Fibroblast of pulmonary artery (primary cell): ENCODE measurements at regions not wholly inside any gene's neighbourhood (a gene's known extent, or its start where the extent isn't known, plus 50 kb on each side); places are given as distances from the start of the nearest gene placed in this dataset.

ENCODE experiments used
- DNase-seq: peaks from one replicate; pipeline ENCODE4 v3.0.0-alpha.2; 2010; ENCODE audit warnings: low read depth
- H3K4me3 ChIP-seq: replicated peaks from 2 replicates; pipeline ENCODE4 v1.5.1; 2011; ENCODE audit warnings: low read depth, mild to moderate bottlenecking, control low read depth, low read length, moderate library complexity
- TF ChIP-seq, protein P1 (sequence below): IDR thresholded peaks from 2 replicates; pipeline ENCODE4 v1.5.1; 2011; ENCODE audit warnings: mild to moderate bottlenecking, control low read depth, low read length, inconsistent platforms; ENCODE audit errors: missing control alignments

DNA sequence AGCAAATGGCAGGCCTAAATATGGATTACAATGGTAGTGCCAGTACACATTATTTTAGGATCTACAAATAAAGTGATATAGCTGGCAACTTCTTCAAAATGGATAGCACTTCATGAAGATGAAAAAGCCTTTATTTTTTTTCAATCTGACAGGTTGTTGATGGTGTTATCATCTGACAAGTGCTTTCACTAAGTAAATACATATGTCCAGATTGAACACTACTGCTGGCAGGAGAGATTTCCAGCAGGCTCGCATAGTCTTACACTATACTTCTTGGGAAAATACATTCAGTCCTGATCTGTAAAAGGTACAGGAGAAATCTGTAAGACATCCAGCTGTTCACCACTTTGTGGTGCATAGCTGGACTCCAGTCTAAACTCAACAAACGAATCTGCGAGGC, 50.9 kb upstream of the ALCAM start:
- no peak overlapping the region for H3K4me3 ChIP-seq
- no peak for DNase-seq
- TF ChIP-seq, protein P1, sequence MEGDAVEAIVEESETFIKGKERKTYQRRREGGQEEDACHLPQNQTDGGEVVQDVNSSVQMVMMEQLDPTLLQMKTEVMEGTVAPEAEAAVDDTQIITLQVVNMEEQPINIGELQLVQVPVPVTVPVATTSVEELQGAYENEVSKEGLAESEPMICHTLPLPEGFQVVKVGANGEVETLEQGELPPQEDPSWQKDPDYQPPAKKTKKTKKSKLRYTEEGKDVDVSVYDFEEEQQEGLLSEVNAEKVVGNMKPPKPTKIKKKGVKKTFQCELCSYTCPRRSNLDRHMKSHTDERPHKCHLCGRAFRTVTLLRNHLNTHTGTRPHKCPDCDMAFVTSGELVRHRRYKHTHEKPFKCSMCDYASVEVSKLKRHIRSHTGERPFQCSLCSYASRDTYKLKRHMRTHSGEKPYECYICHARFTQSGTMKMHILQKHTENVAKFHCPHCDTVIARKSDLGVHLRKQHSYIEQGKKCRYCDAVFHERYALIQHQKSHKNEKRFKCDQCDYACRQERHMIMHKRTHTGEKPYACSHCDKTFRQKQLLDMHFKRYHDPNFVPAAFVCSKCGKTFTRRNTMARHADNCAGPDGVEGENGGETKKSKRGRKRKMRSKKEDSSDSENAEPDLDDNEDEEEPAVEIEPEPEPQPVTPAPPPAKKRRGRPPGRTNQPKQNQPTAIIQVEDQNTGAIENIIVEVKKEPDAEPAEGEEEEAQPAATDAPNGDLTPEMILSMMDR: no peak

DNA sequence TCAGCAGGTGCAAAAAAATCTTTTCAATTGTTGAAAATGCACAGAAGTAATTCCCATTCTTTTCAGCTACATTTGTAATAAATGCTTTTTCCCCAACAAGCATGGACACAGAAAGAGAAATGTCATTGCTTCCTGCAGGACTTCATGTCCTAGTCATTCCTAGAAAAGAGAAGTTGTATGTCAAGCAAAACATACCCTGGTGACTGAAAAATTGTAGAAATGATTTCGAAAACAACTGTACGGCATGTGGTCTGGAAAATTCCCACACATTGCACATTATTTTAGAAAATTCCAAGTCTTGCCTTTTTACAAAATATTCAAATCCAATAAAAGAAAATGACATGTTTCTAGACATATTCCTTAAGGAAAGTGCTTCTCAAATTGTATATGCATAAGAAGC, 50.4 kb upstream of the ALCAM start:
- TF ChIP-seq, protein P1: no peak

More for the DNA sequence above, 50.4 kb upstream of the ALCAM start:
- DNase-seq: no peak
- H3K4me3 ChIP-seq: no peak overlapping the region
